OCI-LY1 (cell line): ENCODE measurements at regions not wholly inside any gene's neighbourhood (a gene's known extent, or its start where the extent isn't known, plus 50 kb on each side); places are given as distances from the start of the nearest gene placed in this dataset.

ENCODE experiments used
- EZH2 ChIP-seq: fragments of 200-600 bp; sonication (generic), shearing (Covaris generic); IDR thresholded peaks from 2 replicates; pipeline ENCODE4 v1.8.0; 2017; ENCODE audit warnings: borderline replicate concordance, mixed run types, mild to moderate bottlenecking, antibody characterized with exemption, low read length, moderate library complexity, mixed read lengths
- TF ChIP-seq, protein P1 (sequence below): fragments of 200-600 bp; sonication (generic), shearing (Covaris generic); IDR thresholded peaks from 2 replicates; pipeline ENCODE4 v1.5.1; 2017; ENCODE audit warnings: mild to moderate bottlenecking, antibody characterized with exemption, low read length, moderate library complexity, mixed read lengths

DNA sequence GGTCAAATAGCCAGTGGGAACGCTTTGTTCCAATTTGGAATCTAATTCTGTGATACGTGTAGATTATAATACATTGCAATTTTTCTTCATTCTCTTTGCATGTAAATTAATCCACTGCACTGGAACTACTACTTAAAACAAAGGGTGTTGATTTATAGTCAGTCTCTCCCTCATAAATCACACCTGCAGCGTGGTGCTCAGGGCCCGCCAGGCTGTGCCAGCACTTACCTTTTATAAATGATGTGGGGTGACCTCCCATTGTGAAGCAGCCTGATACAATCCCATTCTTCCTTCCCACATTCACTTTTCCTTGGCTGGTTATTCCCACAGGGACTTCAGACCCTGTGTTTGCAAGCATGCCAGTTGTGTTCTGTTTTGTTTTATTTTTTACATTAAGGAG is 302.3 kb upstream of the ID2 start:
- TF ChIP-seq, protein P1, sequence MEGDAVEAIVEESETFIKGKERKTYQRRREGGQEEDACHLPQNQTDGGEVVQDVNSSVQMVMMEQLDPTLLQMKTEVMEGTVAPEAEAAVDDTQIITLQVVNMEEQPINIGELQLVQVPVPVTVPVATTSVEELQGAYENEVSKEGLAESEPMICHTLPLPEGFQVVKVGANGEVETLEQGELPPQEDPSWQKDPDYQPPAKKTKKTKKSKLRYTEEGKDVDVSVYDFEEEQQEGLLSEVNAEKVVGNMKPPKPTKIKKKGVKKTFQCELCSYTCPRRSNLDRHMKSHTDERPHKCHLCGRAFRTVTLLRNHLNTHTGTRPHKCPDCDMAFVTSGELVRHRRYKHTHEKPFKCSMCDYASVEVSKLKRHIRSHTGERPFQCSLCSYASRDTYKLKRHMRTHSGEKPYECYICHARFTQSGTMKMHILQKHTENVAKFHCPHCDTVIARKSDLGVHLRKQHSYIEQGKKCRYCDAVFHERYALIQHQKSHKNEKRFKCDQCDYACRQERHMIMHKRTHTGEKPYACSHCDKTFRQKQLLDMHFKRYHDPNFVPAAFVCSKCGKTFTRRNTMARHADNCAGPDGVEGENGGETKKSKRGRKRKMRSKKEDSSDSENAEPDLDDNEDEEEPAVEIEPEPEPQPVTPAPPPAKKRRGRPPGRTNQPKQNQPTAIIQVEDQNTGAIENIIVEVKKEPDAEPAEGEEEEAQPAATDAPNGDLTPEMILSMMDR = no peak
- no peak for TF ChIP-seq EZH2
